GM21367 (cell line): ENCODE measurements at regions not wholly inside any gene's neighbourhood (a gene's known extent, or its start where the extent isn't known, plus 50 kb on each side); places are given as distances from the start of the nearest gene placed in this dataset.

Experiments
- ATAC-seq: cut with Tn5 transposase; IDR thresholded peaks from one replicate; pipeline ENCODE4 v1.9.1; 2021; ENCODE audit not compliant: unreplicated experiment

GRCh38 chr10:130778166-130778545 is 533.4 kb downstream of the TCERG1L start:
- ATAC-seq: no peak

DNA sequence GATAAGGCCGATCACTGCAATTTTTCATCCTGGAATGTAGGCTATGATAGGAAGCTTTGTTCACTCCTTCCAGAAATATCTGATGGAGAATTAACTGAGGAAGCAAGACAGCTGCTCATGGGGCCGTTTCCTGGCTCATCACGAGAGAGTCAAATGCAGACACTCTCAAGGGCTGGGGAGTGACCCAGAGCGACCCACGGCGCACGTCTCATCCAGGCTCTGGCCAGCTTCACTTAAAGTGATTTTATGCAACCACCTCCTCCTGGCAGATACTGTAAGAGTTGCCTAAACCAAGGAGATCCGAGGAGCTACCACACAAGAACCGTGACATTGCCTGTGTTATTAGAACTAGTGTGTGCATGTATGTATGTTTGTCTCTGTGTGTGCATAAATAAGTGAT is 530.8 kb downstream of the TCERG1L start:
- ATAC-seq: no peak

GRCh38 chr10:130781206-130781605 is 530.3 kb downstream of the TCERG1L start:
- ATAC-seq: no peak

- ATAC-seq: no peak
Measured at GRCh38 chr10:130781623-130782022, 529.9 kb downstream of the TCERG1L start.

DNA sequence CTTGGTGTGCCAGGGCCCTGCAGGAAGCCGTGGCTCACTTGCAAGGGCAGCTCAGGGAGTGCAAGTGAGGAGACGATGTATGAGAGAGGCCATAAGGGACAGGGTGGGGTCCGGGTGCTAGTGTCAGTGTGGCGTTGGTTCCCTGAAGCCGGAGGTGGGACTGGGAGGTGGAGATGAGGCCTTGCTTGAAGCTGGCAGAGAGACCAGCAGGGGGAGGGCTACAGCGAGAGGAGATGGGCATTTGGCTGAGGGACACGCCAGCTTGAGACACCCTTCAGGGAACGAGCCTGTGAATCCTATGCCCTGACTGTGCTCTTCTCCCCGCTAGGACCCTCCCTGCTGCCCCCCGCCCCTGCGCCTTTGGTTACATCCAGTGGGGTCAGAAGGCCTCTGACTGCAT is 529.1 kb downstream of the TCERG1L start:
- no peak for ATAC-seq

DNA sequence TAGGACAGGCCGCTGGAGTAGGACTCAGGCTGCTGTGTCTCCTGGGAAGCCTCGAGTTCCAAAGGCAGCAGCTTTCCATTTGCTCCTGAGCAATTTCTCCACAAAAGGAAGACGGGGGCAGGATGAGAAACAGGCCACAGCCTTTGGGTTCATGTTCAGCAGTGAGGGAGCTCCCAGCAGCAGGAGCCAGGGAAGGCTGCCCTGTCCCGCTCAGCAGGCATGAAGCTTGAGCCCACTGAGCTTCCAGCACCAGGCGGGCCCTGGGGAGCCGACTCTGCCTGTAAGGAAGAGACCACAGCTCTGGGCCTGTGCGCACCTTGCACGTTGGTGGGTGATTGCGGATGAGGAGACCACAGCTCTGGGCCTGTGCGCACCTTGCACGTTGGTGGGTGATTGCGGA is 527.2 kb downstream of the TCERG1L start:
- no peak for ATAC-seq

DNA sequence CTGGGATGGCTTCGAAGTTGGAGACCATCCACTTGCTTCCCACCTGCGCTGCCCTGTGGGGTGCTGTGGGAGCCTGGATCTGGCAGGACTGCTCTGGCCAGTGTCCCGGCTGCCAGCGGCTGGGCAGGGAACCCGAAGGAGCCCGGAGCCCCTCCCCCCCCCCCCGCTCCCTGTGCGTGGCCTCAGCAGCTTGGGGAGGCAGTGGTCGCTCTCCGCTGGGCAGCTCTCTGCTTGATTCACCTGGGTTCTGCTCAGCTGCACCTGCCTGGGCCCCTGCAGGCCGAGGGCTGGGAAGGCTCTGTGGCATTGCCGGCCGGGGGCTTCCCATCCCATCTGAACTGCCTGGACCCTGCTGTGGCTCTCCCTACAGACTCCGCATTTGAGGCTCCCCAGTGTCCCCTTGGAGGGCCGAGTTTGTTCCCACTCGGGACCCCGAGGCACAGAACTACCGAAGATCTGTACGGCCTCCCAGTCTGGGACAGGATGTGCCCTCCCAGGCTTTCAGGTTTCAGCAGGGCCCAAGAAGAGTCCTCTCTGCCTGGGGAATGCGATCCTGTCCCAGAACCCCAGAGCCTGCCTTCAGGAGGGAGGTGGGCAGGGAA is 525.1 kb downstream of the TCERG1L start:
- no peak for ATAC-seq

DNA sequence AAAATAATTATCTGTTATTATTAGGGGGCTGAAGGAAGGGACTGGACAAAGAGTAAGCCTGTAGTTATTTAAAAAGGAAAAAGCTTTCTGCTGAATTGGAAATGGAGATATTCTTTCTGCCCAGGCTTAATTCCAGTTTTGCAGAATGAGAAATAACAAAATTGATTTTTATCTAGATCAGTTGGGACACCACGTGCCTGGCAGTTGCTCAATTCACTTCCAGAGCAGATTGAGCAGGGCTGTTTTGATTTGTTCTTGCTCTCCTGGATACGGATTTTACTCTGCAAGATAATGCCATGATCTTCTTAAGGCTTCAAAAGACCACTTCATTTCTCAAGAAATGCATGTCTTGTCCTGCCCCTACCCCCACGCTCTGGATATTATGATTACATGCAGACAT is 524.3 kb downstream of the TCERG1L start:
- ATAC-seq: no peak

GRCh38 chr10:130787821-130788220 is 523.7 kb downstream of the TCERG1L start:
- ATAC-seq: no peak

GRCh38 chr10:130790339-130790738 is 521.2 kb downstream of the TCERG1L start:
- ATAC-seq: no peak

GRCh38 chr10:130792096-130792845 is 519.2 kb downstream of the TCERG1L start:
- ATAC-seq: no peak

- ATAC-seq: no peak
Measured at GRCh38 chr10:130795819-130796218, 515.7 kb downstream of the TCERG1L start.

GRCh38 chr10:130799532-130799931 is 512.0 kb downstream of the TCERG1L start:
- no peak for ATAC-seq

GRCh38 chr10:130800281-130800680 is 511.2 kb downstream of the TCERG1L start:
- no peak for ATAC-seq

- ATAC-seq: no peak
Measured at GRCh38 chr10:130801276-130801675, 510.2 kb downstream of the TCERG1L start.

- no peak for ATAC-seq
Measured at GRCh38 chr10:130801784-130802183, 509.7 kb downstream of the TCERG1L start.

GRCh38 chr10:130802301-130802700 is 509.2 kb downstream of the TCERG1L start:
- no peak for ATAC-seq

- ATAC-seq: no peak
Measured at GRCh38 chr10:130804281-130804680, 507.2 kb downstream of the TCERG1L start.

DNA sequence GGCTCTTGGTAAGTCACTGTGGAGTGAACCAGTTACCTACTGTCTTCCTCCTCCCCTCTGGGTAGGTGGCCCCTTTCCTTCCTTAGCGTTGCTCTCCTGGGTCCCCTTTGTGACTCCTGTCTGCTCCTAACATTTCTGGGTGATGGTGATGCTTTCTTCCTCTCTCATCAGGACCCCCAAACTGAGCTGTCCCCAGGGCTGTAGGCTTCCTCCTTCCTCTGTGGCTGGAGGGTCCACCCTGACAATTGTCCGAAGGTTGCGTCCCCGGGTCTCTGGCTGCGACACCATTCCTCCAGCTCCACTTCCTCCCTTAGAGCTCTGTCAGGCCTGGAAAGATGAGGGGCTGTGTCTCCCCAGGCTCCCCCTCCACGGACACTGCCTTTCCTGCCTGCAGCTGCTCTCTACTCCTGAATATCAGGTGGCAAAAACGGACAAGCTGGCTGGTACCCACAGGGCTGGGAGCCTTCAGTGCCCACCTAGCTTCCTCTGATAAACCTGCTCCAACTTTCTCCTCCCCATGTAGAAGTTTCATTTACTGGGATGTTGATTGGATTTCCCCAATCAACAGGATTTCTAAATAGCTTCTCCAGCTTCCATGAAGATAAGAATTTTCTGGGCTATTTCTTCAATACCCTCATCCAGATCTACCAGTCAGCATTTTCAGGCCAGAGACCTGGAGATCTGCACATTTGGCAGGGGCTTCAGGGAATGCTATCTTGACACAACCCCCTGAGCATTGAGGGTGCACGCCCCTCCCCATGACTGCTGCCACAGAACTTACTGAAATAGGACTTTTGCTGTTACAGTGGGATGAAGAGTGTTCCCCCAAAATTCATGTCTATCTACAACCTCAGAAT is 506.5 kb downstream of the TCERG1L start:
- no peak for ATAC-seq

GRCh38 chr10:130805635-130806030 is 505.9 kb downstream of the TCERG1L start:
- ATAC-seq: no peak

GRCh38 chr10:130806426-130806825 is 505.1 kb downstream of the TCERG1L start:
- ATAC-seq: no peak

DNA sequence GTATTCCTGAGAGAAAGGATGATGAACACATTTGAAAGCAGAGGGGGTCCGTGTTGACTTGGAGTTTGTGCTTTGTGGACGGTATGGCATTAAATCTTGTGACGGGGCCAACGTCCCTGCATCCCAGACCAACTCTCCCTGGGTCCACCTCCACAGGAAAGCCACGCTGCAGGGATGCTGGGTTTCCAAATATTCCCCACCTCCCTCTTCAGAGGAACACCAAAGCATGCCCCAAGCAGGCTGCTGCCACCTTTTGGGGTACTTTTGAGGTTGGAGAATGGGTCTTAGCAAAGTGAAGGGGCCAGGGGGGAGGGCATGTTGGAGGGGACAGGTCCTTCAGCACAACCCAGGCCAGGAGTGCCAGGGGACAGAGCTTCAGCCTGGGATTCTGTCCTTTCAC is 504.4 kb downstream of the TCERG1L start:
- no peak for ATAC-seq
